Kidney (tissue), 13 donors: ENCODE measurements at regions not wholly inside any gene's neighbourhood (a gene's known extent, or its start where the extent isn't known, plus 50 kb on each side); places are given as distances from the start of the nearest gene placed in this dataset.

Experiments
- DNase-seq, 5 donors: peaks; one replicate each; pipeline ENCODE4 v3.0.0-alpha.2; 2013 to 2020
- FAIRE-seq: peaks from 2 replicates; lab custom pipeline; 2012; peaks lifted over from hg19 to GRCh38; lab: Jason Lieb, UNC
- H3K27ac ChIP-seq, 2 donors: one replicate each; pipeline ENCODE4 v1.7.0; 2013; ENCODE audit warnings: low read depth in 2 of 2, low read length in 2 of 2, inconsistent platforms in 1 of 2
- H3K27me3 ChIP-seq: one replicate; pipeline ENCODE4 v1.7.1; 2013; ENCODE audit warnings: low read length, inconsistent platforms; ENCODE audit not compliant: control insufficient read depth, insufficient read depth
- H3K36me3 ChIP-seq, 3 donors: one replicate each; pipeline versions ENCODE4 v1.7.0 to v1.7.1; 2013; ENCODE audit warnings: low read length in 3 of 3, control low read depth in 1 of 3, inconsistent platforms in 1 of 3; ENCODE audit not compliant: insufficient read depth in 3 of 3, control insufficient read depth in 2 of 3
- H3K4me1 ChIP-seq, 3 donors: one replicate each; pipeline versions ENCODE4 v1.7.0 to v1.7.1; 2013; ENCODE audit warnings: low read length in 3 of 3, inconsistent platforms in 1 of 3, low read depth in 1 of 3; ENCODE audit not compliant: control insufficient read depth in 2 of 3, insufficient read depth in 2 of 3
- H3K4me3 ChIP-seq, 3 donors: one replicate each; pipeline versions ENCODE4 v1.7.0 to v1.8.1; 2013; ENCODE audit warnings: low read length in 3 of 3, control low read depth in 1 of 3, inconsistent platforms in 1 of 3
- H3K9ac ChIP-seq, 3 donors: one replicate each; pipeline versions ENCODE4 v1.7.0 to v1.7.1; 2013; ENCODE audit warnings: low read length in 3 of 3, control low read depth in 1 of 3, inconsistent platforms in 1 of 3
- H3K9me3 ChIP-seq, 3 donors: one replicate each; pipeline versions ENCODE4 v1.7.0 to v1.7.1; 2013; ENCODE audit warnings: low read length in 3 of 3, control low read depth in 1 of 3, inconsistent platforms in 1 of 3; ENCODE audit not compliant: control insufficient read depth in 2 of 3, insufficient read depth in 1 of 3
- CTCF ChIP-seq: IDR thresholded peaks from 3 replicates; pipeline ENCODE4 v1.5.1; 2012; ENCODE audit warnings: mild to moderate bottlenecking, moderate library complexity, borderline replicate concordance; ENCODE audit not compliant: insufficient read depth; ENCODE audit errors: extremely low read depth
- intact Hi-C: fragments of 100-400 bp; cut with DNase I; formaldehyde crosslinking; loops from one replicate; pipeline ENCODE4 v1.11.1; 2022
- donor health status: control.
- donor health status: control.
- donor health status: control.
- donor health status: control.
- donor health status: control.
- donor health status: DM: yes; HTN: yes; CAD: no.
- donor health status: Normal renal cell carcinoma (clear cell type).

DNA sequence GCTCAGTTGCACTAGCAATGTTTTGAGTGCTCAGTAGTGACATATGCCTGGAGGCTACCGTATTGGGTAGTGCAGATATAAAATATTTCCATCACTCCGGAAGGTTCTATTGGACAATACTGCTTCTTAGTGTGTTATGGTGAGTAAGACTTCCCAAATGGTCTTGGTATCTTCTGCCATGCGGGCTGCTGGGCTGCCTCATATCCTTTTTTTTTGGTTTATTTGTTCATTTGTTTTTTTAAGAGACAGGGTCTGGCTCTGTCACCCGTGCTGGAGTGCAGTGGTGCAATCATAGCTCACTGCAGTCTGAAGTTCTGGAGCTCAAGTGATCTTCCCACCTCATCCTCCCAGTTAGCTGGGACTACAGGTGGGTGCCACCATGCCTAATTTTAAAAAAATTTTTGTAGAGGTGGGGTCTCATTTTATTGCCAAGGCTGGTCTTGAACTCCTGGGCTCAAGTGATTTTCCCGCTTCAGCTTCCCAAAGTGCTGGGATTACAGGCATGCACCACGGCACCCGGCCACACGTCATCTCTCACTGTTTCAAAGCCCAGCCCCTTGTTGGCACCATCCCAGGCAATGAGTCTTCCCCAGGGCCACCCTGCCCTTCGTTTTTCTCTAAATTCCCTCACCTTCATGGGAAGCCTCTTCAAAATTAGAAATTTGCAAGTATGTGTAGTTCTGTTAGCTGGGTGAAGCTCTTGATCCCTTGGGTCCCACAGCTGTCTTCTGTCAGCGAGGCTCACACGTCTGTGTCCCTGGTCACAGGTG, 111.0 kb upstream of the KLF14 start:
- no peaks in the 10 kb centered on the region for H3K9me3 ChIP-seq
- H3K4me1 ChIP-seq, result no peaks in the 10 kb centered on the region
- FAIRE-seq (no peak), DNase-seq (no peak)
- intact Hi-C loops, result no loop called here
- no peak for TF ChIP-seq CTCF
- no peak overlapping the region for H3K4me3 ChIP-seq
- no peak overlapping the region for H3K9ac ChIP-seq
- H3K36me3 ChIP-seq, result no peaks in the 10 kb centered on the region
- H3K27me3 ChIP-seq, result no peaks in the 10 kb centered on the region
- H3K27ac ChIP-seq, result no peak overlapping the region

GRCh38 chr7:130845581-130846085, 111.6 kb upstream of the KLF14 start:
- Histone ChIP-seq H3K27ac (no peak overlapping the region), H3K9me3 (no peaks in the 10 kb centered on the region), H3K4me1 (no peaks in the 10 kb centered on the region), H3K27me3 (no peaks in the 10 kb centered on the region), H3K9ac (no peak overlapping the region), H3K4me3 (no peak overlapping the region), H3K36me3 (no peaks in the 10 kb centered on the region)
- intact Hi-C loops, result no loop called here
- no peak for FAIRE-seq
- TF ChIP-seq CTCF, result no peak
- DNase-seq, result no peak

- DNase-seq (no peak), FAIRE-seq (no peak)
- Histone ChIP-seq H3K27me3 (no peaks in the 10 kb centered on the region), H3K9ac (no peak overlapping the region), H3K4me1 (no peaks in the 10 kb centered on the region), H3K27ac (no peak overlapping the region), H3K9me3 (no peaks in the 10 kb centered on the region), H3K36me3 (no peaks in the 10 kb centered on the region), H3K4me3 (no peak overlapping the region)
- intact Hi-C loops, result no loop called here
- no peak for TF ChIP-seq CTCF
These were observed 115.6 kb upstream of the KLF14 start for GRCh38 chr7:130849604-130850003.
